Activated CD4-positive, alpha-beta T cell treated with anti-CD3 and anti-CD28 coated beads, Interleukin-10, Interleukin-2, amounts not matched to agents 100 ng/mL and 50 ng/mL, durations not matched to agents 16 hours and 8 hours (primary cell): ENCODE measurements at regions not wholly inside any gene's neighbourhood (a gene's known extent, or its start where the extent isn't known, plus 50 kb on each side); places are given as distances from the start of the nearest gene placed in this dataset.

Experiments used
- DNase-seq: peaks from one replicate; pipeline ENCODE4 v3.0.0-alpha.2; 2020

DNA sequence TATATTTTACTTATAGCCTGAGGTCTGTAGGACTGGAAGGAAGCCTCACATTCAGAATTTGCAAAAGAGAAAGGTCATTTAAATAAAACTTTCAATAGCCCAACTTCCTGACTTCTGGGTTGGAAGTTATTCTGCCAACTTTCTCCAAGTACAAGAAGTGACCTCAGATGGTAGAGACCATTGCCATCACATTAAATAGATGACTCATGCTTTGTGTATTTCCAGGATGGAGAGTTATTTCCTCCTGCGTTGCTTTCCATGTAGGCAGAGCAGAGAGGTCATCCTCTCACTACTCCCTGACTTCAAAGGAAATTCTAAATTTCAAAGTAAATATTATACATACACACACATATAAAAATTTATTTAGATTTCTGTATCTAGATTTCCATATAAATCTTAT, 73.0 kb upstream of the NR3C2 start:
- DNase-seq: no peak

DNA sequence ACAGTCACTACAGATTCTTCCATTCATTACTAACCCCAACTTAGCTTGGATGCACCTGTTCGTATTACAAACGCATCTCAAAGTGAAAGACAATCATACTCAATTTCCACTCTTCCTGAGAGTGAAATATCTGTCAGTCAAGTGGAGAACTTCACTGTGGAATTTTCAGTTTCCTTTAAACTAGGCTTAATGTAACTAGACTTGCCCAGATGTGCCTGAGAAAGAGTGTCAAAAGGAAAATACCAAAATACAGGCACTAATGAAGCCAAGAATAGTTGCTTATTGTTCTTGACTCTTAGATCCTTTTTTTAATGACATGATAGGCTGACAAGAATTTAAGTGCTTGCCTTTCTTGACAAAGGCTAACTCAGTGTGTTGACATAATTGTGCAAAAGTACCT, 72.4 kb upstream of the NR3C2 start:
- no peak for DNase-seq

DNA sequence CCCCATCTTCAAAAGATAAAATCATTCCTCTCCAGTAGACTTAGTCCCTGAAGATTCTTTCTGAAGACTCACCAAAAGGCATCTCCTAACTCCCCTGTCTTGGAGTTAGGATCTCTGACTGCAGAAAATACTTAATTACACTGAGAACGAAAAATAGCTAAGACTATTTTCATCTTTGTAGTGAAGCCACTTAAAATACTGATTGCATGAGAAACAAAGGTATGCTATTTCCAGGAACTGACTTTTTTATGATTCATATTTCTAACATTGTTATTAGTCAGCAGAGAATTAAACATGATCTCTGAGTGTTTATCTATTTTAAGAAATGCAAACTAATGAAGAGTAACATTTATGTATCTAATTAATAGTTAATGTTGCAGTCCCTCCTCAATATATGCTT, 71.8 kb upstream of the NR3C2 start:
- peak; percentile 5 for DNase-seq

DNA sequence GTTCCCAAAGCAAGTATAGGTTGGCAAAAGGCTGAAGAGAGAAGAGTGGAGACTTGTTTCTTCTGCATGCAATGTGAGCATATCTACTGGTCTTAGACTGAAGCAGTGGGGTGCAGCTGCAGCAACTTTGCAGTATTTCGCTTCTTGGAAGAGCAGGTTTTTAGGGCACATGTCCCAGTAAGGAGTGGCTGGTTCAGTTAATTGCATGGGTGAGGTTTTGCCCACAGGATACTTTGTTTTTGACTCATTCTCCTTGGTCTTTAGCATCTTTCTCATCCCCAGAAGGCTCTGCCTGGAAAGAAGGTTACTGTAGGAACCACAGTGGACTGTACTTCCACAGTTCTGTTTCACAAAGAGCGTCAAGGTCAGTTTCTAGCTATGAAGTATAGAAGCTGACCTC, 68.0 kb upstream of the NR3C2 start:
- peak; percentile 2 for DNase-seq

DNA sequence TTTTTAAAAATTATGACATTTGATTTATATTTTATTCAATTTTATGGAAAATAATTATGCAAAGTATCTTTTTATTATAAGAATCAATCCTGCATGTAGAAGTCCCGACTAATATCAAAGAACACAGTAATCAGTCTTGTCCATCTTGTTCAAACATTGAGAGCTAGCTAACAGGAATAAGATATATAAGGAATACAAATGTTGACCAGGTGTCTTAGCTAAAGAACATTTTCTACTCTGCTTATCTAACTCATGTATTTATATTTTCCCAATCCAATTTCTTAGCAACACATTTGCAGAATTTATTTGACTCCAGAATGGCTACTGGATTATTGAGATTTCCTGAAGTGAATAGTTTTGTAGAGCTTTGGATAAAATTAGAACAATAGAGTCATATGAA, 61.5 kb upstream of the NR3C2 start:
- no peak for DNase-seq

DNA sequence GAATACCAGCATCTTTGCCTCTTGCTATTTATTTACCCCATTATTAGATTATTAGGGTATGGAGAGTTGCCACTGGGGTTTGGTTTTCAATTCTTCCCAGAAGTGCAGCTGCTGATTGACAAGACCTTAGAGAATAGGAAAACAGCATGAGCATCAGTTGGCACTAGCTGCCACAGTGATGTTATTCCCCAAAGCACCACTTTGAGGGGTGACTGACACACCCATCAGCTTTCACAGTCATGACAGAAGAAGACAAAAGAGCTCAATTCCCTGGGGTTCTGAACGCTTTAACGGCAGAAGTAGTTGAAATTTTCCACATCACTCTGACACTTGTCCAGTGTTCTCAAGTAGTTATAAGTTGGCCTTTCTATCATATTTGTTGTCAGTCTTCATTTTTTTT, 55.0 kb upstream of the NR3C2 start:
- no peak for DNase-seq

DNA sequence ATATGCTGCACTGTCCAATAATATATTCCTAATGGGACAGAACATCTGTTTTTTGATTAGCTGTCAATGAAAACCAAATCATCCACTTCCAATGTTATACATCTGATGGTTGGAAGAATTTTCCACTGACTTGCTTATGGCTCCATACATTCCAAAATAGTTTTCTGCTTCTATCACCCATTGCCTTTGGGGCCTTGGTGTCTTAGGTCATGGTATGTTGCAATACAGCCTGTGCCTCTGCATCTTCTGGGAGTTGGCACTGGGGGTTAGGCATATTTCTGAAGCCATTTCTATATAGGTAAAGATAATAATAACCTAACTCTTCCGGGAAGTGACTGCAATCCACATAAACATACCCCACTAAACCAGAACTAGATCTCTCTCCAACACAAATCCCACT, 53.2 kb upstream of the NR3C2 start:
- no peak for DNase-seq
